ENCODE measurements at regions not wholly inside any gene's neighbourhood (a gene's known extent, or its start where the extent isn't known, plus 50 kb on each side); places are given as distances from the start of the nearest gene placed in this dataset.

DNA sequence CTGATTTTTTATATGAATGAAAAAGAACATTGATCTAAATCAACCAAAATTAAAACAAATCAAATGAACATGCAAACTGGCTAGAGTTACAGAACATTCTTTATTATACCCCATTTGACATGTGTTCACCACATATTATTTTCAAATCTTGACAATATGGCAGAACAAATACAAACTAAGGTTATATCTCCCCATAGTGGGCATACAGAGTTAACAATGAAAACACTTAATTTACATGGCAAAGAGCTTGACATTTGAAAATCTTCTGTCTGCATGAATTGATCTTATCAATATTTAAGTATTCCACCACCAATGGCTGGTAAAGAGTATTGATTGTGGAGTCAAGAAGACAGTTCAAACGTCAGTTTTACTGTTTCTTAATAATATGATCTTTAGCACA lies 197.9 kb upstream of the ANO3 start:
- no peaks in the 10 kb centered on the region for H3K36me3 Mint-ChIP-seq (ENCODE audit: low read depth)
- no peaks in the 10 kb centered on the region for H3K4me1 Mint-ChIP-seq
- no peak for DNase-seq
- H3K4me3 Mint-ChIP-seq, result no peak overlapping the region
- no peak overlapping the region for H3K27ac Mint-ChIP-seq
- H3K9me3 Mint-ChIP-seq, result no peaks in the 10 kb centered on the region
- peaks cover 2% of the 10 kb centered on the region for H3K27me3 Mint-ChIP-seq (ENCODE audit: low read depth, poor library complexity)
- no peak for TF ChIP-seq CTCF (IDR thresholded peaks at IDR 0.05)

DNA sequence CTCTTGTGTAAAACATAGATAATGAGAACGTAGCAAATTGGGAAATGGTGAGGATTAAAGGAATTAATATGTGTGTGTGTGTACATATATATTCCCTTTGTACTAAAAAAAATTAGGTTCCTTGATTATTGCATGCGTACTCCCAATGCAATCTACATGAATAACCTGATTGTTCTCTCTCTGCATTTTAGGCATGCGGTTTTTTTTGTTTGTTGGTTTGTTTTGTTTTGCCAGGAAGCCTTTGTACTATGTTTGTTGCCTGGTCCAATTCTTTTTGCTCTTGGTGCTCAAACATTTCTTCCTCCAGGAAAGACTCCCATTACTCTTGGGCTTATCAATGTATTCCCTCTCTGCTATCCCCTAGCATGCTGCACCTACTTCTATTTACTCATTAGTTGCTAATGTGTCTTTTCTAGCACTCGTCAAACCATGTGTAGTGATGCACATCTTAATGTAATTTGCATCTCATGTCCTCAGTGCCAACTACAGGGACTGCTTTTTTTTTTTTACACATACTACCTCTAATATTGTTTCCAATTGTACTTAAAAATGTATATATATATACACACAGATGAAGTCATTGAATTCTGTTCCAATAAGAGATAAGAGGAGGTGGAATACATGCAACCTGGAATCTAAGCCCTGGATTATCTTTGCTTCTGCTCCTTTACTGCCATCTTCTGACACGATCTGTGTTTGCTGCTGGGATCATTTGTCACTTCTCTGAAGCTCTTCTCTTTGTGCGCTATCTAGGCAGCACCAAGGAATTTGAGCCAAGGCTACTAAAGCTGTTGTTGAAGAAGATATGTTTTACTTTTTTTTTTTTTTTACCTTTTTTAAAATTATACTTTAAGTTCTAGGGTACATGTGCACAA lies 197.2 kb upstream of the ANO3 start:
- H3K4me1 Mint-ChIP-seq, result no peaks in the 10 kb centered on the region
- peak; percentile 9 for DNase-seq
- peak; percentile 43 for TF ChIP-seq CTCF (IDR thresholded peaks at IDR 0.05)
- no peaks in the 10 kb centered on the region for H3K36me3 Mint-ChIP-seq (ENCODE audit: low read depth)
- no peak overlapping the region for H3K4me3 Mint-ChIP-seq
- no peaks in the 10 kb centered on the region for H3K9me3 Mint-ChIP-seq
- no peaks in the 10 kb centered on the region for H3K27me3 Mint-ChIP-seq (ENCODE audit: low read depth, poor library complexity)
- no peak overlapping the region for H3K27ac Mint-ChIP-seq

- Mint-ChIP-seq H3K4me1 (no peaks in the 10 kb centered on the region), H3K27me3 (ENCODE audit: low read depth, poor library complexity) (no peaks in the 10 kb centered on the region), H3K4me3 (no peak overlapping the region), H3K9me3 (no peaks in the 10 kb centered on the region), H3K36me3 (ENCODE audit: low read depth) (no peaks in the 10 kb centered on the region), H3K27ac (no peak overlapping the region)
- DNase-seq, result no peak
- no peak for TF ChIP-seq CTCF (IDR thresholded peaks at IDR 0.05)
Observed at GRCh38 chr11:26137651-26138050, 194.3 kb upstream of the ANO3 start.

DNA sequence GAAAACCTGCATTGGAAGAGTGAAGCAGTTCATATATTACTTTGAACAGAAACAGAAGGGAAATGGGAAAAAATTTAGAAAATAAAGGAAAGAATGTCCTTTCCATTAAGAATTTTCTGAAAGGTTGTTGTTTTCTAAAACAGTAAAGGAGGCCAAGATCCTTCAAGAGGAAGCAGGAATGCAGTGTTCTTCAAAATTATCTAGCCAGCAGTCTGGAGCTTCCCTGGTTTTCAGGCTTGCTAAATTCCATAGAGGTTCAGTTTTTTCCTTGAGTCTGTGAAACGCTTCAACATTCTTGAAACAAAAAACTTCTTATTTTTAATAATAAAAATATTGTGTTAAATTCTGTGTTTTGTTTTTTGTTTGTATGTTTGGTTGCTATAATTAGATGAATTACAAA lies 189.0 kb upstream of the ANO3 start:
- Mint-ChIP-seq H3K4me3 (no peak overlapping the region), H3K27ac (no peak overlapping the region), H3K27me3 (ENCODE audit: low read depth, poor library complexity) (no peaks in the 10 kb centered on the region), H3K36me3 (ENCODE audit: low read depth) (no peaks in the 10 kb centered on the region), H3K9me3 (no peaks in the 10 kb centered on the region), H3K4me1 (no peaks in the 10 kb centered on the region)
- no peak for TF ChIP-seq CTCF (IDR thresholded peaks at IDR 0.05)
- no peak for DNase-seq

DNA sequence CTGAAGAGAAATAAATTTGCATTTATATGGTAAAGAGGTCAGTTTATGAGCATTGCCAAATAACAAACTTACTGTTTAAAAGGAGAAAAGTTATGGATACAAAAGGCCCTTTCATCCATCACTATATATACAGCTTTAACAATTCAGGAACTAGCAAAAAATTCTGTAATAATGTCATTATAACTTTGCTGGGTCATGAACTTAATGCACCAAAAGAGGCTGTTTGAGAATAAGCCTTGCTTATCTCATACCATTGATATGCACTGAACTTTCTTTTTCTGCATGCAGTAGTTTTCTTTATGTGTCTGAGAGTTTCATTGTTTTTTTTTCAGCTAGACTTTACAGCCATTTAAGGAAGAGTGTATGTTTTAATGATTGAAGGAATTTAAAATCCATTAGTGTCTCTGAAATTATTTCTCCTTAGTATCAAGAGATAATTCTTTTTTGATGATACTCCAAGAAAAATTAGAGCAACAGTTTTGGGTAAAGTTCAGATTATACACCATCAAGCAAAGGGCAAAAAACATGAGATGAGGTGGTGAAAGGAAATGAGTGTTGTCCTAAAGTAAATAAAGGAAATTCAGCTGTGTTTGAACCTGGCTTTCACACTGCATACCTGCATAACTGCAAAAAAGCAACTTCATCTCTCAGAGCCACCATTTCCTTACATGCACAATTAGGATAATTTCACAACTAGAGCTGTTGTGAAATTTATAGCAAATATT lies 188.2 kb upstream of the ANO3 start:
- Mint-ChIP-seq H3K27me3 (ENCODE audit: low read depth, poor library complexity) (no peaks in the 10 kb centered on the region), H3K36me3 (ENCODE audit: low read depth) (no peaks in the 10 kb centered on the region), H3K4me1 (no peaks in the 10 kb centered on the region), H3K4me3 (no peak overlapping the region), H3K27ac (no peak overlapping the region), H3K9me3 (no peaks in the 10 kb centered on the region)
- no peak for TF ChIP-seq CTCF (IDR thresholded peaks at IDR 0.05)
- DNase-seq, result no peak

Data from nephron progenitor cell (in vitro differentiated cells).